Fibroblast of pulmonary artery (primary cell): ENCODE measurements at regions not wholly inside any gene's neighbourhood (a gene's known extent, or its start where the extent isn't known, plus 50 kb on each side); places are given as distances from the start of the nearest gene placed in this dataset.
"Not testable (repeated sequence)": the region's sequence is repeated elsewhere in the genome, so short reads cannot be mapped to it uniquely, and the experiment has no call there.

Source experiments
- DNase-seq: peaks from one replicate; pipeline ENCODE4 v3.0.0-alpha.2; 2010; ENCODE audit warnings: low read depth
- H3K4me3 ChIP-seq: replicated peaks from 2 replicates; pipeline ENCODE4 v1.5.1; 2011; ENCODE audit warnings: low read depth, mild to moderate bottlenecking, control low read depth, low read length, moderate library complexity
- TF ChIP-seq, protein P1 (sequence below): IDR thresholded peaks from 2 replicates; pipeline ENCODE4 v1.5.1; 2011; ENCODE audit warnings: mild to moderate bottlenecking, control low read depth, low read length, inconsistent platforms; ENCODE audit errors: missing control alignments

GRCh38 chr5:145445027-145445426 lies 390.1 kb downstream of the PRELID2 start:
- TF ChIP-seq, protein P1, sequence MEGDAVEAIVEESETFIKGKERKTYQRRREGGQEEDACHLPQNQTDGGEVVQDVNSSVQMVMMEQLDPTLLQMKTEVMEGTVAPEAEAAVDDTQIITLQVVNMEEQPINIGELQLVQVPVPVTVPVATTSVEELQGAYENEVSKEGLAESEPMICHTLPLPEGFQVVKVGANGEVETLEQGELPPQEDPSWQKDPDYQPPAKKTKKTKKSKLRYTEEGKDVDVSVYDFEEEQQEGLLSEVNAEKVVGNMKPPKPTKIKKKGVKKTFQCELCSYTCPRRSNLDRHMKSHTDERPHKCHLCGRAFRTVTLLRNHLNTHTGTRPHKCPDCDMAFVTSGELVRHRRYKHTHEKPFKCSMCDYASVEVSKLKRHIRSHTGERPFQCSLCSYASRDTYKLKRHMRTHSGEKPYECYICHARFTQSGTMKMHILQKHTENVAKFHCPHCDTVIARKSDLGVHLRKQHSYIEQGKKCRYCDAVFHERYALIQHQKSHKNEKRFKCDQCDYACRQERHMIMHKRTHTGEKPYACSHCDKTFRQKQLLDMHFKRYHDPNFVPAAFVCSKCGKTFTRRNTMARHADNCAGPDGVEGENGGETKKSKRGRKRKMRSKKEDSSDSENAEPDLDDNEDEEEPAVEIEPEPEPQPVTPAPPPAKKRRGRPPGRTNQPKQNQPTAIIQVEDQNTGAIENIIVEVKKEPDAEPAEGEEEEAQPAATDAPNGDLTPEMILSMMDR, result no peak
- no peak for DNase-seq
- H3K4me3 ChIP-seq, result no peak overlapping the region

DNA sequence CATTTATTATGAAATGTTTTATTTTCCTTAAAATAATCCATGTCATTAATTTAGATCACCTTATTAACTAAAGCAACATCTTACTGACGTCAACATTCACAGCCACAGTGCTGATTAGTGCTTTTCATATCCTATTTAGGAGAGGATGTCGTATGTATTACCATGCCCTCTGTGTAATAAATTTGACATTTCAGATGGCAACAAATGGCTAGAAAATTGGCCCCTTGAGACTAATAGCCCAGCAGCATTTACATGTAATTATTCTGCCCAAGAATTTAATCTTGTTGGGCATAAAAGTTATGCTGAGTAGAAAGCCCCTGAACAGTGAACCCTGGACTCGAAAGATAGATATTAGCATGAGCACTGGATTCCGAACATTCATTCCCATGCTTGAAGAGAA lies 391.2 kb downstream of the PRELID2 start:
- TF ChIP-seq, protein P1, result no peak
- H3K4me3 ChIP-seq, result no peak overlapping the region
- no peak for DNase-seq

DNA sequence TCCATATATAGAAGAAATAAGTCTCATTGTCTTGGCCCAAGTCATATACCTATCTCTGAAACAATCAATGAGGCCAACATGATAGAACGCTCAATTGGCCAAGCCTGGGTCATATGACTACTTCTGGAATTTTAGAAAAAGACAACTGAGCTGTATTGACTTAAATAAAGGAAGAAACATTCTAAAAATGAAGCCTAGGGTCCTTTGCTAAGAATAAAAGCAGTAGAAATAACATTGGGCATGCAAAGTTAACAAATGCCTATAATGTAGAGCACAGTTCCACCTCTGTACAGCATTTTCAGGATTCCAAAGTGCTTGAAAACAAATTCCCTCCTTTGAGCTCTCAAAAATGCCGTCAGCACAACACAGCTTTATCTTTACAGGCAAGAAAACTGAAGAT lies 391.8 kb downstream of the PRELID2 start:
- TF ChIP-seq, protein P1, result no peak
- no peak overlapping the region for H3K4me3 ChIP-seq
- DNase-seq, result no peak

DNA sequence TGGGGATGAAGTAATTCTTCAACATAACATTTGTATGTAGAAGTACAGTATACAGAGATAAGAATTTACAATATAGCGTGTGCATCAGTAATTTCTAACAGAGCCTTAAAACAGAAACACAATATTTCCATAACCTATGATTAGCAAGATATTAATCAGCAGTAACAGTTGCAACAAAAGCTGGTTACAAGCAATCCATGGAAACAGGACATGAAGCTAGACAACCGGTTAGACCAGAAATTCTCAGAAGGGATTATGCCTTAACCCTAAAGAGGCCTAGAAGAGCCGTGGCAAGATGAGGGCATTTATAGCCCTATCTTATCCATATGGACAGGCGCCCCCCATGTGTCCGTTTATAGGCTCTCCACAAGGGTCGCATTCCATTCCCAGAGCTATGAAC lies 392.5 kb downstream of the PRELID2 start:
- DNase-seq, H3K4me3 ChIP-seq: not testable (repeated sequence)

DNA sequence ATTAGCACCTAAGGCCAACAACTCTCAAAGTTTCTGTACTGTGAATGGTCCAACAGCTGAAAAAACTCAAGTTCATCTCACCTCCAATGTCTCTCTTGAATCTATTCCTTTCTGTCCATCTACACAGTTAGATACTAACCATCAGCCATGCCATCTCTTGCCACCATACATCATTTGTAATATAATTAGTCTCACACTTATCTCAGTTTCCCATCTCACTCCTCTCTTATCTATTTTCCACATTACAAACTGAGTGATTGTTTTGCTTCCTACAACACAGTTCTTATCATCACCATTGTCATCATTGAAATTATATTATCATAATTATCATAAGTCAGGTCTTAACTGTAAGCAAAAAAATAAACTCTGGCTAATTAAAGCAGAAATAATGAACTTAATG lies 393.9 kb downstream of the PRELID2 start:
- no peak overlapping the region for H3K4me3 ChIP-seq
- DNase-seq, result no peak
- TF ChIP-seq, protein P1, result no peak

DNA sequence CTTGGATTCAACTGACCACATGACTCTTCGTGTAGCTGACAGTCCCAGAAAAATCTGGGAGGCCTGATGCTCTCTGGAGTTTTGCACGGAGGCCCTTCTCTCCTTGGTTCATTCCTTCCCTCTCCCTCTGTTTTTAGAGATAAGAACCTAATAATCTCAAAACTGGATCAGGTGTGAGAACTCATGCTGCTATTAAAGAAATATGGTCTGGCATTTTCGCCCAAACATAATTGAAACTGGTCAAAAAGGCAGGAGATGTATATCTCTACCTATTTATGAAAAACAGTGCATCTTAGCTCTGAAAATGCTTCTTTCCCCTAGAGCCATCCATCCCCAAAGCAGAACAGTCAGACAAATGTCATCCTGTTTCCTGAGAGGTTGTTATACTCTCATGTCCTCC lies 397.5 kb downstream of the PRELID2 start:
- TF ChIP-seq, protein P1, result no peak
- no peak overlapping the region for H3K4me3 ChIP-seq
- no peak for DNase-seq

GRCh38 chr5:145433077-145433476 lies 402.1 kb downstream of the PRELID2 start:
- no peak overlapping the region for H3K4me3 ChIP-seq
- TF ChIP-seq, protein P1, result no peak
- no peak for DNase-seq

GRCh38 chr5:145429170-145429569 lies 406.0 kb downstream of the PRELID2 start:
- no peak overlapping the region for H3K4me3 ChIP-seq
- TF ChIP-seq, protein P1, result no peak
- no peak for DNase-seq
